HCT116 (cell line): ENCODE measurements at regions not wholly inside any gene's neighbourhood (a gene's known extent, or its start where the extent isn't known, plus 50 kb on each side); places are given as distances from the start of the nearest gene placed in this dataset.

Experiments
- ATAC-seq: fragments of 200-7000 bp; cut with Tn5 transposase; 2 replicates; pipeline ENCODE4 v1.9.1; 2020; ENCODE audit warnings: mild to moderate bottlenecking, moderate library complexity
- BruUV-seq: library from RNA; stranded (reverse); fragments of 400-500 nt; replicated peaks from 2 replicates; lab custom pipeline; 2021; lab: Mats Ljungman, UMichigan
- CTCF ChIA-PET: fragments of 300-600 bp; sonication (Branson Sonifier 250); formaldehyde crosslinking; loops from one replicate; lab custom pipeline; 2021; ENCODE audit warnings: antibody characterized with exemption; lab: Charles Lee
- POLR2A ChIA-PET: fragments of 300-600, 350-600 bp; sonication (Branson Sonifier 250); formaldehyde crosslinking; loops from one replicate; lab custom pipeline; 2021; ENCODE audit warnings: antibody characterized with exemption; lab: Charles Lee
- RAD21 ChIA-PET, 2 experiments: fragments of 300-600 bp; sonication (Branson Sonifier 250); formaldehyde crosslinking; loops; one replicate each; lab custom pipeline; 2023; ENCODE audit warnings: low total read pairs in 2 of 2; ENCODE audit not compliant: uncharacterized antibody in 2 of 2, unreplicated experiment in 2 of 2, low non-redundant PET in 1 of 2; lab: Charles Lee
- DNase-seq: peaks from one replicate; pipeline ENCODE4 v3.0.0-alpha.2; 2010; ENCODE audit warnings: low read depth, low spot score
- H2AFZ ChIP-seq: fragments of 200-600 bp; shearing (Covaris generic), sonication (generic); 2 replicates; pipeline ENCODE4 v1.6.1; 2017; ENCODE audit warnings: low read depth, mixed run types, mixed read lengths, antibody characterized with exemption, low read length; ENCODE audit not compliant: poor library complexity, severe bottlenecking
- H3K27ac ChIP-seq: 2 replicates; pipeline ENCODE4 v1.5.1; 2012; ENCODE audit warnings: low read depth, low read length
- H3K27me3 ChIP-seq: fragments of 200-600 bp; sonication (generic); 2 replicates; pipeline ENCODE4 v1.6.1; 2016; ENCODE audit warnings: mixed run types, low read length, mixed read lengths; ENCODE audit not compliant: insufficient read depth
- H3K36me3 ChIP-seq, 2 experiments: fragments of 200-500 bp in 1 of 2; fragments of 200-600 bp in 1 of 2; sonication (Bioruptor generic) in 1 of 2; sonication (generic) in 1 of 2; 2 replicates each; pipeline versions ENCODE4 v1.5.1 to v1.6.1; 2014 to 2016; ENCODE audit warnings: low read length in 2 of 2, inconsistent platforms in 1 of 2, mixed read lengths in 1 of 2, mixed run types in 1 of 2; ENCODE audit not compliant: insufficient read depth in 2 of 2, control insufficient read depth in 1 of 2
- H3K4me1 ChIP-seq, 2 experiments: fragments of 200-600 bp in 1 of 2; sonication (generic) in 1 of 2; 2 replicates each; pipeline versions ENCODE4 v1.5.1 to v1.6.1; 2012 to 2017; ENCODE audit warnings: low read length in 2 of 2, inconsistent platforms in 1 of 2, mild to moderate bottlenecking in 1 of 2, mixed read lengths in 1 of 2, mixed run types in 1 of 2, moderate library complexity in 1 of 2; ENCODE audit not compliant: insufficient read depth in 2 of 2, control insufficient read depth in 1 of 2
- H3K4me2 ChIP-seq: fragments of 200-600 bp; sonication (generic); 2 replicates; pipeline ENCODE4 v1.6.1; 2017; ENCODE audit warnings: mixed run types, low read length, mixed read lengths
- H3K4me3 ChIP-seq, 2 experiments: fragments of 200-600 bp in 1 of 2; sonication (generic) in 1 of 2; replicated peaks in 1 of 2; 2 replicates each; pipeline ENCODE4 v1.5.1; 2011 to 2016; ENCODE audit warnings: low read length in 2 of 2, control low read depth in 1 of 2, low read depth in 1 of 2, mild to moderate bottlenecking in 1 of 2, mixed read lengths in 1 of 2, mixed run types in 1 of 2
- H3K79me2 ChIP-seq: fragments of 200-600 bp; sonication (generic); 2 replicates; pipeline ENCODE4 v1.6.1; 2017; ENCODE audit warnings: mild to moderate bottlenecking, mixed run types, low read length, moderate library complexity, mixed read lengths; ENCODE audit not compliant: insufficient read depth
- H3K9ac ChIP-seq: fragments of 200-600 bp; sonication (generic); 2 replicates; pipeline ENCODE4 v1.6.1; 2016; ENCODE audit warnings: low read length, mixed read lengths
- H3K9me2 ChIP-seq: fragments of 200-600 bp; sonication (generic), shearing (Covaris generic); 2 replicates; pipeline ENCODE4 v1.6.1; 2017; ENCODE audit warnings: mixed run types, mild to moderate bottlenecking, moderate library complexity; ENCODE audit not compliant: insufficient read depth
- H3K9me3 ChIP-seq, 2 experiments: fragments of 200-500 bp in 1 of 2; fragments of 200-600 bp in 1 of 2; sonication (Bioruptor generic) in 1 of 2; sonication (generic) in 1 of 2; 2 replicates each; pipeline ENCODE4 v1.6.1; 2014 to 2017; ENCODE audit warnings: low read length in 2 of 2, mixed read lengths in 2 of 2, inconsistent platforms in 1 of 2, low read depth in 1 of 2, mild to moderate bottlenecking in 1 of 2, mixed run types in 1 of 2, moderate library complexity in 1 of 2; ENCODE audit not compliant: control insufficient read depth in 1 of 2, insufficient read depth in 1 of 2
- H4K20me1 ChIP-seq: fragments of 200-600 bp; sonication (generic), shearing (Covaris generic); 2 replicates; pipeline ENCODE4 v1.6.1; 2017; ENCODE audit warnings: mixed run types, mild to moderate bottlenecking, moderate library complexity; ENCODE audit not compliant: insufficient read depth
- ATF3 ChIP-seq: IDR thresholded peaks from 2 replicates; pipeline ENCODE4 v1.6.1; 2012
- CEBPB ChIP-seq: IDR thresholded peaks from 2 replicates; pipeline ENCODE4 v1.6.1; 2012; ENCODE audit warnings: low read depth
- ELF1 ChIP-seq: IDR thresholded peaks from 2 replicates; pipeline ENCODE4 v1.6.1; 2012; ENCODE audit warnings: low read depth, borderline replicate concordance
- EZH2 ChIP-seq: fragments of 200-600 bp; sonication (generic); IDR thresholded peaks from 2 replicates; pipeline ENCODE4 v1.6.1; 2017; ENCODE audit warnings: antibody characterized with exemption, mixed run types
- FOSL1 ChIP-seq: IDR thresholded peaks from 2 replicates; pipeline ENCODE4 v1.6.1; 2012; ENCODE audit warnings: low read depth
- JUND ChIP-seq: IDR thresholded peaks from 2 replicates; pipeline ENCODE4 v1.6.1; 2012
- MAX ChIP-seq: IDR thresholded peaks from 2 replicates; pipeline ENCODE4 v1.6.1; 2012
- POLR2A ChIP-seq: IDR thresholded peaks from 2 replicates; pipeline ENCODE4 v1.7.0; 2011; ENCODE audit warnings: borderline replicate concordance; ENCODE audit not compliant: insufficient read depth, insufficient read length; ENCODE audit errors: extremely low read depth
- POLR2AphosphoS5 ChIP-seq: IDR thresholded peaks from 2 replicates; pipeline ENCODE4 v1.6.1; 2011; ENCODE audit warnings: mild to moderate bottlenecking, low read depth, low read length, moderate library complexity
- RAD21 ChIP-seq: IDR thresholded peaks from 2 replicates; pipeline ENCODE4 v1.6.1; 2012; ENCODE audit warnings: low read depth, mild to moderate bottlenecking
- SIN3A ChIP-seq: IDR thresholded peaks from 2 replicates; pipeline ENCODE4 v1.6.1; 2012; ENCODE audit warnings: low read depth
- SP1 ChIP-seq: IDR thresholded peaks from 2 replicates; pipeline ENCODE4 v1.6.1; 2012; ENCODE audit warnings: low read depth
- SRF ChIP-seq: IDR thresholded peaks from 2 replicates; pipeline ENCODE4 v1.6.1; 2012; ENCODE audit warnings: low read depth
- TCF7L2 ChIP-seq: IDR thresholded peaks from 2 replicates; pipeline ENCODE4 v1.7.0; 2011; ENCODE audit warnings: borderline replicate concordance, inconsistent platforms; ENCODE audit not compliant: insufficient read depth, insufficient read length; ENCODE audit errors: extremely low read depth
- ZFX ChIP-seq: fragments of 450-650 bp; IDR thresholded peaks from 2 replicates; pipeline ENCODE4 v1.6.1; 2017
- ZNF274 ChIP-seq: fragments of 200-500 bp; sonication (Bioruptor generic); IDR thresholded peaks from 2 replicates; pipeline ENCODE4 v1.6.1; 2014; ENCODE audit warnings: mild to moderate bottlenecking, low read depth, low read length, inconsistent platforms
- intact Hi-C: fragments of 100-400 bp; cut with micrococcal nuclease; formaldehyde crosslinking; loops from 2 replicates; pipeline ENCODE4 v1.10.0; 2022
- TF ChIP-seq, protein P1 (sequence below): IDR thresholded peaks from 2 replicates; pipeline ENCODE4 v1.6.1; 2012; ENCODE audit warnings: low read depth
- TF ChIP-seq, protein P2 (sequence below), 3 experiments: fragments of 200-600 bp in 1 of 3; sonication (generic) in 1 of 3; IDR thresholded peaks in 2 of 3; conservative IDR thresholded peaks in 1 of 3; 2 replicates each; pipeline ENCODE4 v1.5.1; 2012 to 2017; ENCODE audit warnings: low read depth in 2 of 3, low read length in 2 of 3, antibody characterized with exemption in 1 of 3, borderline replicate concordance in 1 of 3, control low read depth in 1 of 3, mild to moderate bottlenecking in 1 of 3, mixed read lengths in 1 of 3, mixed run types in 1 of 3, moderate library complexity in 1 of 3; ENCODE audit not compliant: insufficient read depth in 1 of 3

GRCh38 chr5:24376616-24377015 lies 268.2 kb downstream of the CDH10 start (continued):
- TF ChIP-seq, protein P1, sequence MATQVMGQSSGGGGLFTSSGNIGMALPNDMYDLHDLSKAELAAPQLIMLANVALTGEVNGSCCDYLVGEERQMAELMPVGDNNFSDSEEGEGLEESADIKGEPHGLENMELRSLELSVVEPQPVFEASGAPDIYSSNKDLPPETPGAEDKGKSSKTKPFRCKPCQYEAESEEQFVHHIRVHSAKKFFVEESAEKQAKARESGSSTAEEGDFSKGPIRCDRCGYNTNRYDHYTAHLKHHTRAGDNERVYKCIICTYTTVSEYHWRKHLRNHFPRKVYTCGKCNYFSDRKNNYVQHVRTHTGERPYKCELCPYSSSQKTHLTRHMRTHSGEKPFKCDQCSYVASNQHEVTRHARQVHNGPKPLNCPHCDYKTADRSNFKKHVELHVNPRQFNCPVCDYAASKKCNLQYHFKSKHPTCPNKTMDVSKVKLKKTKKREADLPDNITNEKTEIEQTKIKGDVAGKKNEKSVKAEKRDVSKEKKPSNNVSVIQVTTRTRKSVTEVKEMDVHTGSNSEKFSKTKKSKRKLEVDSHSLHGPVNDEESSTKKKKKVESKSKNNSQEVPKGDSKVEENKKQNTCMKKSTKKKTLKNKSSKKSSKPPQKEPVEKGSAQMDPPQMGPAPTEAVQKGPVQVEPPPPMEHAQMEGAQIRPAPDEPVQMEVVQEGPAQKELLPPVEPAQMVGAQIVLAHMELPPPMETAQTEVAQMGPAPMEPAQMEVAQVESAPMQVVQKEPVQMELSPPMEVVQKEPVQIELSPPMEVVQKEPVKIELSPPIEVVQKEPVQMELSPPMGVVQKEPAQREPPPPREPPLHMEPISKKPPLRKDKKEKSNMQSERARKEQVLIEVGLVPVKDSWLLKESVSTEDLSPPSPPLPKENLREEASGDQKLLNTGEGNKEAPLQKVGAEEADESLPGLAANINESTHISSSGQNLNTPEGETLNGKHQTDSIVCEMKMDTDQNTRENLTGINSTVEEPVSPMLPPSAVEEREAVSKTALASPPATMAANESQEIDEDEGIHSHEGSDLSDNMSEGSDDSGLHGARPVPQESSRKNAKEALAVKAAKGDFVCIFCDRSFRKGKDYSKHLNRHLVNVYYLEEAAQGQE: no peak
- TF ChIP-seq ZFX (no peak), CEBPB (no peak), MAX (no peak), POLR2AphosphoS5 (no peak), FOSL1 (no peak), SRF (no peak), ATF3 (no peak), ZNF274 (no peak), SIN3A (no peak)
- TF ChIP-seq, all 23 proteins: peak for 0

DNA sequence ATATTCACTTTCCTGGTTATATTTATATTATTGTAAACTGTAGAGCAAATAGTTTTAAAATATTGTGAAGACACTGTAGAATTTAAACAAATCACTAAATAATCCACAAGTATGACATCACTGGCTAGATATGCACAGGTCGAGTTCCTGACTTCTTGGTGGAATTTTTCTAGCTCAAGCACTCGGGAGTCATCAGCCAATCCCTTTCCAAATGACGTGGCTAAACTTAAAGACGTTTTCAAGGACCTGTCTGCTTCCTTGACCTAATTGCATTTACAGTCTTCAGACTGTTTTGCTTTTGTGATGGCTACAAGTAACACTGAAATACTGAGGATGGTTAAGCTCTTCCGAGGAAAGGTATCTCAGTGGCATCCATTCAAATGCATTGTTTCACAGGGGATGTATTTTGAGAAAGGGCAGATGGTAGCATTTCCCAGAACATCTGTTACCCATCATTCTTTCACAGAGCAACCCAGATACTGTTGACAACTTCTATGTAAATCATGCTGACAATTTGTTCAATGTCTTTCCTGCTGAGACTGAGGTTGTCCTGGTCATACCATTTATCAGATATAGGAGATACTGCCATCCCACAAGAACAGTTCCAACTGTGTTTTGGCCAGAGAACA lies 262.8 kb downstream of the CDH10 start:
- CTCF ChIA-PET: no interaction called here
- intact Hi-C loops: no loop called here
- TF ChIP-seq JUND: no peak
- no peak for TF ChIP-seq ELF1
- no peak for TF ChIP-seq SP1
- no peak for TF ChIP-seq RAD21
- no peak for TF ChIP-seq POLR2A
- TF ChIP-seq EZH2: no peak
- no peak for TF ChIP-seq TCF7L2
- no peak for TF ChIP-seq ZNF274
- TF ChIP-seq, protein P2, sequence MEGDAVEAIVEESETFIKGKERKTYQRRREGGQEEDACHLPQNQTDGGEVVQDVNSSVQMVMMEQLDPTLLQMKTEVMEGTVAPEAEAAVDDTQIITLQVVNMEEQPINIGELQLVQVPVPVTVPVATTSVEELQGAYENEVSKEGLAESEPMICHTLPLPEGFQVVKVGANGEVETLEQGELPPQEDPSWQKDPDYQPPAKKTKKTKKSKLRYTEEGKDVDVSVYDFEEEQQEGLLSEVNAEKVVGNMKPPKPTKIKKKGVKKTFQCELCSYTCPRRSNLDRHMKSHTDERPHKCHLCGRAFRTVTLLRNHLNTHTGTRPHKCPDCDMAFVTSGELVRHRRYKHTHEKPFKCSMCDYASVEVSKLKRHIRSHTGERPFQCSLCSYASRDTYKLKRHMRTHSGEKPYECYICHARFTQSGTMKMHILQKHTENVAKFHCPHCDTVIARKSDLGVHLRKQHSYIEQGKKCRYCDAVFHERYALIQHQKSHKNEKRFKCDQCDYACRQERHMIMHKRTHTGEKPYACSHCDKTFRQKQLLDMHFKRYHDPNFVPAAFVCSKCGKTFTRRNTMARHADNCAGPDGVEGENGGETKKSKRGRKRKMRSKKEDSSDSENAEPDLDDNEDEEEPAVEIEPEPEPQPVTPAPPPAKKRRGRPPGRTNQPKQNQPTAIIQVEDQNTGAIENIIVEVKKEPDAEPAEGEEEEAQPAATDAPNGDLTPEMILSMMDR (IDR thresholded peaks at IDR 0.05 in 2 of 3, conservative IDR thresholded peaks at IDR 0.05 in 1 of 3; ENCODE audit: borderline replicate concordance in 1 of 3, insufficient read depth in 1 of 3, low read depth in 2 of 3, low read length in 2 of 3): no peak
- TF ChIP-seq ZFX: no peak
- no peak for TF ChIP-seq SRF
- TF ChIP-seq POLR2AphosphoS5: no peak
- TF ChIP-seq FOSL1: no peak

More for the DNA sequence above, 262.8 kb downstream of the CDH10 start:
- ATAC-seq: no peak
- no peak overlapping the region for H3K4me2 ChIP-seq
- no peaks in the 10 kb centered on the region for H3K79me2 ChIP-seq
- DNase-seq: no peak
- no peak overlapping the region for H3K4me3 ChIP-seq
- peaks cover 9 to 13% of the 10 kb centered on the region in 2 experiments; a peak in 2 of 4 replicates for H3K9me3 ChIP-seq
- H3K36me3 ChIP-seq: no peaks in the 10 kb centered on the region
- no TSS peak for BruUV-seq
- RAD21 ChIA-PET: no interaction called here
- H3K27me3 ChIP-seq: no peaks in the 10 kb centered on the region
- POLR2A ChIA-PET: no interaction called here
- no peak overlapping the region for H3K27ac ChIP-seq
- H3K4me1 ChIP-seq: no peaks in the 10 kb centered on the region
- H2AFZ ChIP-seq: no peak overlapping the region
- H4K20me1 ChIP-seq: no peaks in the 10 kb centered on the region
- H3K9me2 ChIP-seq: no peaks in the 10 kb centered on the region
- H3K9ac ChIP-seq: no peak overlapping the region
